Uterus (tissue), 3 donors: ENCODE measurements at regions not wholly inside any gene's neighbourhood (a gene's known extent, or its start where the extent isn't known, plus 50 kb on each side); places are given as distances from the start of the nearest gene placed in this dataset.

Source experiments
- DNase-seq, 2 donors: peaks; one replicate each; pipeline ENCODE4 v3.0.0-alpha.2; 2019 to 2020
- H3K27ac ChIP-seq, 2 donors: fragments of 200-600 bp; sonication (generic); 1 replicate in 1 of 2; 2 replicates in 1 of 2; pipeline ENCODE4 v1.5.1; 2016 to 2018
- H3K27me3 ChIP-seq, 2 donors: fragments of 200-600 bp; sonication (generic); one replicate each; pipeline ENCODE4 v1.5.1; 2018 to 2019; ENCODE audit warnings: control low read depth in 1 of 2
- H3K36me3 ChIP-seq, 2 donors: fragments of 200-600 bp; sonication (generic); one replicate each; pipeline ENCODE4 v1.5.1; 2019; ENCODE audit warnings: control low read depth in 1 of 2
- H3K4me1 ChIP-seq, 2 donors: fragments of 200-600 bp; sonication (generic); one replicate each; pipeline ENCODE4 v1.5.1; 2018 to 2019; ENCODE audit warnings: control low read depth in 1 of 2
- H3K4me3 ChIP-seq, 2 donors: fragments of 200-600 bp; sonication (generic); 1 replicate in 1 of 2; 2 replicates in 1 of 2; pipeline ENCODE4 v1.5.1; 2018 to 2019; ENCODE audit warnings: mild to moderate bottlenecking in 1 of 2
- H3K9me3 ChIP-seq, 2 donors: fragments of 200-600 bp; sonication (generic); one replicate each; pipeline ENCODE4 v1.5.1; 2019; ENCODE audit warnings: control low read depth in 1 of 2
- CTCF ChIP-seq, 4 experiments: fragments of 200-600 bp in 2 of 4; fragments of 450-650 bp in 2 of 4; sonication (generic) in 2 of 4; IDR thresholded peaks; one replicate each; pipeline ENCODE4 v1.5.1; 2016 to 2019; ENCODE audit warnings: antibody characterized with exemption in 4 of 4, mild to moderate bottlenecking in 2 of 4, moderate library complexity in 1 of 4
- POLR2A ChIP-seq, 2 donors: fragments of 450-650 bp; IDR thresholded peaks; one replicate each; pipeline ENCODE4 v1.6.1; 2016; ENCODE audit warnings: antibody characterized with exemption in 2 of 2, mild to moderate bottlenecking in 1 of 2, moderate library complexity in 1 of 2
- intact Hi-C: fragments of 100-400 bp; cut with DNase I; formaldehyde crosslinking; loops from one replicate; pipeline ENCODE4 v1.15.1; 2023; ENCODE audit warnings: low total_unique reads
- donor health status: DM: yes; HTN: yes; CAD: no.

DNA sequence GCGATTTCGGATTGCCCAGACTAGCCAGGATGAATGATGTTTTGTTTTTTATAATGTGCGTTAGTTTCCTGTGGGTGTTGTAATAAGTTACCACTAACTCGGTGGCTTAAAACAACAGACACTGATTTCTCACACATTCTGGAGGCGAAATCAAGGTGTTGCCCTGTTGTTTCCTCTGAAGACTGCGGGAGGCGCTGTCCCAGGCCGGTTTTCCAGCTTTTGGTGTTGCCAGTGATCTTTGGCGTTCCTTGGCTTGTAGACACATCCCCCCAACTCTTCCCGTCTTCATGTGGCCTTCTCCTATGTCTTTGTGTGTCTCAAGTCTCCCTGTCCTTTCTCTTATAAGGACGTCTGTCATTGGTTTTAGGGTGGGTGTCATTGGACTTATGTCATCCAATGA, 267.7 kb downstream of the AACS start:
- no peaks in the 10 kb centered on the region for H3K36me3 ChIP-seq
- DNase-seq: no peak
- H3K9me3 ChIP-seq: no peaks in the 10 kb centered on the region
- H3K4me3 ChIP-seq: no peak overlapping the region
- H3K27ac ChIP-seq: no peak overlapping the region
- H3K4me1 ChIP-seq: no peaks in the 10 kb centered on the region
- intact Hi-C loops: no loop called here
- TF ChIP-seq POLR2A (IDR thresholded peaks at IDR 0.05) (no peak), CTCF (IDR thresholded peaks at IDR 0.05) (no peak)
- peaks cover 0 to 4% of the 10 kb centered on the region in 2 donors for H3K27me3 ChIP-seq

DNA sequence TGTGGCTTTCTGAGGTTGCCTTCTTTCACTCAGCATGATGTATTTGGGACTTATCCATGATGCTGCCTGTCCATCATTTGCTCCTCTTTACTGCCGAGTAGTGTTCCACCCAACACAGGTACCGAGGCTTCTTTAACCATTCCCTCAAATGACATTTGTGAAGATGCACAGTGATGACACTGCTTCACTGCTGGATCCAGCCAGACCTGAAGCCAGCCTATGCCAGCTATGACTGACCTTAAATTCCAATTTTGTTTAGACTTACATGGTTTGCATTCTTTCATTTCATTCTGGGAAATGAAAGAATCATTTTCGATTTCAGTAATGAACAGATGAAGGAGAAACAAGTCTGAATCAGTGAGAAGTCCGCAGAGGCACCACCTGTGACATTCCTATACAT, 271.0 kb downstream of the AACS start:
- no peaks in the 10 kb centered on the region for H3K9me3 ChIP-seq
- no peaks in the 10 kb centered on the region for H3K36me3 ChIP-seq
- peaks cover 0 to 3% of the 10 kb centered on the region in 2 donors for H3K4me1 ChIP-seq
- intact Hi-C loops: no loop called here
- no peak for DNase-seq
- H3K27ac ChIP-seq: no peak overlapping the region
- H3K4me3 ChIP-seq: no peak overlapping the region
- no peaks in the 10 kb centered on the region for H3K27me3 ChIP-seq
- TF ChIP-seq POLR2A (IDR thresholded peaks at IDR 0.05) (no peak), CTCF (IDR thresholded peaks at IDR 0.05) (no peak)

- DNase-seq: no peak
- Histone ChIP-seq H3K36me3 (no peaks in the 10 kb centered on the region), H3K27me3 (no peaks in the 10 kb centered on the region), H3K9me3 (no peaks in the 10 kb centered on the region), H3K4me3 (no peak overlapping the region), H3K4me1 (peaks cover 0 to 3% of the 10 kb centered on the region in 2 donors), H3K27ac (no peak overlapping the region)
- intact Hi-C loops: no loop called here
- TF ChIP-seq CTCF (IDR thresholded peaks at IDR 0.05) (no peak), POLR2A (IDR thresholded peaks at IDR 0.05) (no peak)
Observed at GRCh38 chr12:125340791-125341190, 275.6 kb downstream of the AACS start.

DNA sequence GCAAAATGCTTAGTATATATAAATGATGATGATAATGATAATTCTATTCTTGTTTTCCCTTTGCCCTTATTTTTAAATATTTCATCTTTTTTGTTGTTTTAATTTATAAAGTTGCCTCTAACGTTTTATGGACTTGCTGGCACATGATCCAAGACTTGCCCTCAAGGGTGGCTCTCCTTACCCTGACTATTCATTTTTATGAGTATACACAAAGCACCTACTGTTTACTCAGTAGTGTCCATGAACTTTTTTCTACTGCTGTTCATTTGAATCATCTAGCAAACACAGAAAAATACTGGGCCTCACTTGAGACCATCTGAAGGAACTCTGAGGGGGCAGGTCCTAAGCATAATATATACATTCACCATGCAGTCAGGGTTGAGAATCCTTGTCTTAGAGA, 276.2 kb downstream of the AACS start:
- H3K9me3 ChIP-seq: no peaks in the 10 kb centered on the region
- no peaks in the 10 kb centered on the region for H3K36me3 ChIP-seq
- peaks cover 0 to 3% of the 10 kb centered on the region in 2 donors for H3K4me1 ChIP-seq
- intact Hi-C loops: no loop called here
- H3K27ac ChIP-seq: no peak overlapping the region
- H3K27me3 ChIP-seq: no peaks in the 10 kb centered on the region
- no peak for TF ChIP-seq POLR2A (IDR thresholded peaks at IDR 0.05)
- no peak for TF ChIP-seq CTCF (IDR thresholded peaks at IDR 0.05)
- DNase-seq: no peak
- H3K4me3 ChIP-seq: no peak overlapping the region

- intact Hi-C loops: no loop called here
- TF ChIP-seq POLR2A (IDR thresholded peaks at IDR 0.05): no peak
- TF ChIP-seq CTCF (IDR thresholded peaks at IDR 0.05): no peak
- no peak for DNase-seq
Observed at GRCh38 chr12:125343649-125344048, 278.4 kb downstream of the AACS start.

More at GRCh38 chr12:125343649-125344048, 278.4 kb downstream of the AACS start:
- no peaks in the 10 kb centered on the region for H3K36me3 ChIP-seq
- peaks cover 0 to 3% of the 10 kb centered on the region in 2 donors for H3K4me1 ChIP-seq
- H3K27ac ChIP-seq: no peak overlapping the region
- H3K9me3 ChIP-seq: no peaks in the 10 kb centered on the region
- no peaks in the 10 kb centered on the region for H3K27me3 ChIP-seq
- no peak overlapping the region for H3K4me3 ChIP-seq
